Activated CD8-positive, alpha-beta T cell treated with anti-CD3 and anti-CD28 coated beads for 36 hours (primary cell): ENCODE measurements at regions not wholly inside any gene's neighbourhood (a gene's known extent, or its start where the extent isn't known, plus 50 kb on each side); places are given as distances from the start of the nearest gene placed in this dataset.
"Not testable (repeated sequence)": the region's sequence is repeated elsewhere in the genome, so short reads cannot be mapped to it uniquely, and the experiment has no call there.

ENCODE experiments used
- ATAC-seq: fragments of 200-7000 bp; cut with Tn5 transposase; one replicate; pipeline ENCODE4 v1.10.0; 2021; ENCODE audit warnings: mild to moderate bottlenecking, moderate library complexity
- CTCF ChIA-PET: fragments of 350-600 bp; sonication (Branson Sonifier 250); formaldehyde crosslinking; loops from one replicate; lab custom pipeline; 2021; ENCODE audit warnings: antibody characterized with exemption; lab: Charles Lee
- POLR2A ChIA-PET: fragments of 350-600 bp; sonication (Branson Sonifier 250); formaldehyde crosslinking; loops from one replicate; lab custom pipeline; 2021; ENCODE audit warnings: antibody characterized with exemption; lab: Charles Lee
- DNase-seq: peaks from one replicate; pipeline ENCODE4 v3.0.0-alpha.2; 2020
- H3K27ac Mint-ChIP-seq: one replicate; pipeline ENCODE4 v1.8.0; 2021; ENCODE audit warnings: mild to moderate bottlenecking, mixed read lengths
- H3K27me3 Mint-ChIP-seq: one replicate; pipeline ENCODE4 v1.8.0; 2021; ENCODE audit warnings: mixed read lengths
- H3K36me3 Mint-ChIP-seq: one replicate; pipeline ENCODE4 v1.8.0; 2021; ENCODE audit warnings: low read depth, mixed read lengths
- H3K4me1 Mint-ChIP-seq: one replicate; pipeline ENCODE4 v1.8.0; 2021; ENCODE audit warnings: low read depth, mixed read lengths
- H3K4me3 Mint-ChIP-seq: one replicate; pipeline ENCODE4 v1.8.0; 2021; ENCODE audit warnings: mild to moderate bottlenecking, moderate library complexity, mixed read lengths
- H3K9me3 Mint-ChIP-seq: one replicate; pipeline ENCODE4 v1.8.0; 2021; ENCODE audit warnings: mixed read lengths
- intact Hi-C: fragments of 100-400 bp; cut with micrococcal nuclease; formaldehyde crosslinking; loops from one replicate; pipeline ENCODE4 v1.10.0; 2022
- TF ChIP-seq, protein P1 (sequence below): fragments of 200-600 bp; IDR thresholded peaks from one replicate; pipeline ENCODE4 v1.8.0; 2022; ENCODE audit warnings: antibody characterized with exemption, mild to moderate bottlenecking

DNA sequence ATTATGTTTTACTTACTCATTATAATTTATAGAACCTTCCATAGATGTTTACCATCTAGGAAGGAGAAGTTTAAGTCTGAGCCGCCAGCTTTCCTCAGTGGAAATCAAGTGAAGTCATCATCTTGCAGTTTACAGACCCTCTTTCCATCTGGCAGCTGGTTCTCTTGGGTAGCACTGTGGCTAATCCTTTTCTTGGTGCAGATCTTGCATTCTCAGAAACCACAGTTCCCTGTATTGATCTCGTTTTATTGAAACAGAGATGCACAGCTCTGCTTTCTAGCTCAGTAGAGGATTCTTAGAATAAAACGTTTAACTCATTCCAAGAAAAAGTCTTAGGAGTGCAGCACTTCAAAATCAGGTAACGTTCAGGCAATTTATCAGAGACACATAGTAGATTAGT lies 1154.7 kb downstream of the FOXD4L5 start:
- intact Hi-C loops, H3K4me1 Mint-ChIP-seq, H3K36me3 Mint-ChIP-seq, H3K4me3 Mint-ChIP-seq, ATAC-seq, DNase-seq, POLR2A ChIA-PET, H3K27me3 Mint-ChIP-seq, H3K27ac Mint-ChIP-seq, CTCF ChIA-PET: not testable (repeated sequence)
- peaks cover 10% of the 10 kb centered on the region for H3K9me3 Mint-ChIP-seq

DNA sequence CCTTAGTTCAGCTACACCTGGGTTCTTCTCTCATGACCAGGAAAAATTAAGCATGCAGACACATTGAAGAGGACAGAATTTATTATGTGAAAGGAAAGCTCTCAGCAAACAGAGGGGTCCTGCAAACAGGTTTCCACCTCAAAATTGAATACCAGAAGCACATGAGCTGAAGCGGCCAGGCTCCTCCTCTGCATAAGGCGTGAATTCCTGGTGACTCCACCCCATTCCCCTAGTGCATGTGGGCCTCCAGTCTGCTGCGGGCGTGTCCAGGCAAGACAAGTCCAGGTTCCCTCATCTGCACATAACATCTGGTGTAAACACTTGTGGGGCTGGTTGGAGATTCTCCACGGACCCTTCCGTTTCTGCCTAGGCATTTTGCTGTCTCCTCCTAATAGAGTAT lies 1156.4 kb downstream of the FOXD4L5 start:
- H3K4me1 Mint-ChIP-seq = no peaks in the 10 kb centered on the region
- CTCF ChIA-PET = no interaction called here
- intact Hi-C loops = no loop called here

DNA sequence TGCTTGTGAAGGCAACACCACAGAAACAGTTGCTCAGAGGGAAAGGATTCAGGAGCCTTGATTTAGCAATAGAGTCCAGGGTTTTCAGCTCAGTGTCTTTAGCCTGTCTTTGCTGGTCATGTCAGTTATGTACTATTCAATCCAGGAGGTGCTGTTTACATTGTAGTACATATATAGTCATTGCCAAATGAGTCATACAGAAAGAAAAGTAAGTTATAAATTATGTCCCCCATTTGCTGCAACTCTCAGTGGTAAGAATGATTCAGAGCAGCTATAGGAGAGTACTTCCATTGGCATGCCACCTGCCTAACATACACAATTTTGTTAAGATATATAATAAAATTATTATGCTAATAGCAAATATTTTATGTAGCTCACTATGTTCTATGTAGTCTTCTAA lies 1163.4 kb downstream of the FOXD4L5 start:
- POLR2A ChIA-PET, H3K36me3 Mint-ChIP-seq: not testable (repeated sequence)

More for the DNA sequence above, 1156.4 kb downstream of the FOXD4L5 start:
- Mint-ChIP-seq H3K27ac (no peak overlapping the region), H3K27me3 (no peaks in the 10 kb centered on the region), H3K9me3 (peaks cover 10% of the 10 kb centered on the region), H3K36me3 (no peaks in the 10 kb centered on the region), H3K4me3 (no peak overlapping the region)
- TF ChIP-seq, protein P1, sequence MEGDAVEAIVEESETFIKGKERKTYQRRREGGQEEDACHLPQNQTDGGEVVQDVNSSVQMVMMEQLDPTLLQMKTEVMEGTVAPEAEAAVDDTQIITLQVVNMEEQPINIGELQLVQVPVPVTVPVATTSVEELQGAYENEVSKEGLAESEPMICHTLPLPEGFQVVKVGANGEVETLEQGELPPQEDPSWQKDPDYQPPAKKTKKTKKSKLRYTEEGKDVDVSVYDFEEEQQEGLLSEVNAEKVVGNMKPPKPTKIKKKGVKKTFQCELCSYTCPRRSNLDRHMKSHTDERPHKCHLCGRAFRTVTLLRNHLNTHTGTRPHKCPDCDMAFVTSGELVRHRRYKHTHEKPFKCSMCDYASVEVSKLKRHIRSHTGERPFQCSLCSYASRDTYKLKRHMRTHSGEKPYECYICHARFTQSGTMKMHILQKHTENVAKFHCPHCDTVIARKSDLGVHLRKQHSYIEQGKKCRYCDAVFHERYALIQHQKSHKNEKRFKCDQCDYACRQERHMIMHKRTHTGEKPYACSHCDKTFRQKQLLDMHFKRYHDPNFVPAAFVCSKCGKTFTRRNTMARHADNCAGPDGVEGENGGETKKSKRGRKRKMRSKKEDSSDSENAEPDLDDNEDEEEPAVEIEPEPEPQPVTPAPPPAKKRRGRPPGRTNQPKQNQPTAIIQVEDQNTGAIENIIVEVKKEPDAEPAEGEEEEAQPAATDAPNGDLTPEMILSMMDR = no peak
- DNase-seq (no peak), ATAC-seq (no peak)
- POLR2A ChIA-PET = no interaction called here

DNA sequence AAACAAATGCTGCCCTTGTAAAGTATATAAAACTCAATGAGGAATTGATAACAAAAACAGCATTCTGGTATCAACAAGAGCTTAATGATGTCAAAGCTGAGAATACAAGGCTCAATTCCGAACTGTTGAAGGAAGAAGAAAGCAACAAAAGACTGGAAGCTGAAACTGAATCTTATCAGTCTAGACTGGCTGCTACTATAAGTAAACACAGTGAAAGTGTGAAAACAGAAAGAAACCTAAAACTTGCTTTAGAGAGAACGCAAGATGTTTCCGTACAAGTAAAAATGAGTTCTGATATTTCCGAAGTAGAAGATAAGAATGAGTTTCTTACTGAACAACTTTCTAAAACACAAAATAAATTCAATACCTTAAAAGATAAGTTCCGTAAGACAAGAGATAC lies 1167.7 kb downstream of the FOXD4L5 start:
- H3K9me3 Mint-ChIP-seq, intact Hi-C loops, DNase-seq, H3K27ac Mint-ChIP-seq, H3K27me3 Mint-ChIP-seq, H3K36me3 Mint-ChIP-seq, ATAC-seq, CTCF ChIA-PET, H3K4me1 Mint-ChIP-seq, H3K4me3 Mint-ChIP-seq, POLR2A ChIA-PET: not testable (repeated sequence)

More for the DNA sequence above, 1163.4 kb downstream of the FOXD4L5 start:
- H3K4me3 Mint-ChIP-seq, CTCF ChIA-PET, ATAC-seq, intact Hi-C loops, H3K4me1 Mint-ChIP-seq, DNase-seq, H3K27ac Mint-ChIP-seq, H3K27me3 Mint-ChIP-seq: not testable (repeated sequence)
- H3K9me3 Mint-ChIP-seq = peaks cover 16% of the 10 kb centered on the region

DNA sequence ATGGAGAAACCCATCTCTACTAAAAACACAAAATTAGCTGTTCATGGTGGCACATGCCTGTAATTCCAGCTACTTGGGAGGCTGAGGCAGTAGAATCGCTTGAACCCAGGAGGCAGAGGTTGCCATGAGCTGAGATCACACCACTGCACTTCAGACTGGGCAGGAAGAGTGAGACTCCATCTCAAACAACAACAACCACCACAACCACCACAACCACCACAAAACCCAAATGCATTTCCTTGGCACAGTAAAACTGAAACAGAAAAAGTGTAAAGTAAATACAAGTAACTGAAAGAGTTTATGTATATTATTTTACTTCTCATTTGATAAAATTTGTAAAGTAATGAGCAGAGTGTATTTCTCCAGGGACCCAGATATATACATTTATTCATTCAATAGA lies 1177.1 kb downstream of the FOXD4L5 start:
- H3K4me1 Mint-ChIP-seq, CTCF ChIA-PET, H3K36me3 Mint-ChIP-seq, ATAC-seq, H3K9me3 Mint-ChIP-seq, H3K27me3 Mint-ChIP-seq, DNase-seq, H3K4me3 Mint-ChIP-seq, POLR2A ChIA-PET, H3K27ac Mint-ChIP-seq, intact Hi-C loops: not testable (repeated sequence)

DNA sequence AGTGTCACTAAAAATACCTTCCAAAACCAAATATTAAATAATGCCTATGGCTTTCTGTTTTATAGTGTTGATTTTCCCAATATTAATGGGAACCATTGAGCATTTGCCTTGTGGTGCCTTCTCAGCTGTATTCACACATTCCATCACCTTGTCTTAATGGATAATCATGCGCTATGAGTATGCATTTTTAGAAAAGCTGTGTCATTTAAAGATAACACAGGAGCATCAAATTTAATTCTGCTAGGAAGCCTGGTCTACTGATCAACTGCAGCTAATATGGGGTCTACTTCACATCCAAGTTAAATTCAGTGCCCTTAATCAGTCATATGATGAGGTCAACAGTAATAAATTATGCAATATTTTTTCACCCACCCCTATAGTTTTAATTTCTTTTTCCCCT lies 1177.8 kb downstream of the FOXD4L5 start:
- ATAC-seq, POLR2A ChIA-PET, H3K36me3 Mint-ChIP-seq, DNase-seq, H3K27me3 Mint-ChIP-seq, H3K4me1 Mint-ChIP-seq, intact Hi-C loops, CTCF ChIA-PET, H3K4me3 Mint-ChIP-seq, H3K9me3 Mint-ChIP-seq, H3K27ac Mint-ChIP-seq: not testable (repeated sequence)

DNA sequence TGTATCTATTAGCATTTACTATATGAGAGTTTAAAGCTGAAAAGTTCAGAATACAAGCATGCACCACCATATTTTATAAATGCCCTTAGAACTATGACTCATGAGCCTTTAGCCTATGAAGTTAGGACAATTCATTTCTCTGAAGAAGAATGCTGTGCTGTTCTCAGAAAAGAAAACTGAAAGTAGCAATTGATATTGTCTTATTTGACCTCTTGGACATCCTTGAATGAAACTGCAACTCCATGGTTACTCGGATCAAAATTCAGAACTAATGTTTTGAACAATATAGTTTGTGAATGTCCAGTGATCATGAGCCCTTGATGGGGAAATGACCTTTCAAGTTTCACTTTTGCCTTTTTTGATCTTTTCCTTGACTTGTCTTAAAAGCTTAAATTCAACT lies 1179.8 kb downstream of the FOXD4L5 start:
- CTCF ChIA-PET = not testable (repeated sequence)

DNA sequence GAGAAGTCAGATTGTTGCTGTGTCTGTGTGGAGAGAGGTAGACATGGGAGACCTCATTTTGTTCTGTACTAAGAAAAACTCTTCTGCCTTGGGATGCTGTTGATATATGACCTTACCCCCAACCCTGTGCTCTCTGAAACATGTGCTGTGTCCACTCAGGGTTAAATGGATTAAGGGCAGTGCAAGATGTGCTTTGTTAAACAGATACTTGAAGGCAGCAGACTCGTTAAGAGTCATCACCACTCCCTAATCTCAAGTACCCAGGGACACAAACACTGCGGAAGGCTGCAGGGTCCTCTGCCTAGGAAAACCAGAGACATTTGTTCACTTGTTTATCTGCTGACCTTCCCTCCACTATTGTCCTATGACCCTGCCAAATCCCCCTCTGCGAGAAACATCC lies 1183.5 kb downstream of the FOXD4L5 start:
- intact Hi-C loops, H3K27ac Mint-ChIP-seq, H3K27me3 Mint-ChIP-seq, DNase-seq, POLR2A ChIA-PET, ATAC-seq, H3K4me1 Mint-ChIP-seq, H3K4me3 Mint-ChIP-seq, H3K9me3 Mint-ChIP-seq, CTCF ChIA-PET, H3K36me3 Mint-ChIP-seq: not testable (repeated sequence)

More for the DNA sequence above, 1179.8 kb downstream of the FOXD4L5 start:
- H3K36me3 Mint-ChIP-seq, H3K4me3 Mint-ChIP-seq, H3K4me1 Mint-ChIP-seq, H3K27me3 Mint-ChIP-seq, H3K27ac Mint-ChIP-seq, POLR2A ChIA-PET, ATAC-seq, H3K9me3 Mint-ChIP-seq, intact Hi-C loops, DNase-seq: not testable (repeated sequence)

DNA sequence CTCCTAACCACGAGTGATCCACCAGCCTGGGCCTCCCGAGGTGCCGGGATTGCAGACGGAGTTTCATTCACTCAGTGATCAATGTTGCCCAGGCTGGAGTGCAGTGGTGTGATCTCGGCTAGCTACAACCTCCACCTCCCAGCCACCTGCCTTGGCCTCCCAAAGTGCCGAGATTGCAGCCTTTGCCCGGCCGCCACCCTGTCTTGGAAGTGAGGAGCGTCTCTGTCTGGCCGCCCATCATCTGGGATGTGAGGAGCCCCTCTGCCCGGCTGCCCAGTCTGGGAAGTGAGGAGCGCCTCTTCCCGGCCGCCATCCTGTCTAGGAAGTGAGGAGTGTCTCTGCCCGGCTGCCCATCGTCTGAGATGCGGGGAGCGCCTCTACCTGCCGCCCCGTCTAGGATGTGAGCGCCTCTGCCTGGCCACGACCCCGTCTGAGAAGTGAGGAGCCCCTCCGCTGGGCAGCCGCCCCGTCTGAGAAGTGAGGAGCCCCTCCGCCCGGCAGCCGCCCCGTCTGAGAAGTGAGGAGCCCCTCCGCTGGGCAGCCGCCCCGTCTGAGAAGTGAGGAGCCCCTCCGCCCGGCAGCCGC lies 1184.3 kb downstream of the FOXD4L5 start:
- H3K27me3 Mint-ChIP-seq, H3K9me3 Mint-ChIP-seq, H3K4me3 Mint-ChIP-seq, H3K4me1 Mint-ChIP-seq, intact Hi-C loops, CTCF ChIA-PET, DNase-seq, ATAC-seq, POLR2A ChIA-PET, H3K27ac Mint-ChIP-seq, H3K36me3 Mint-ChIP-seq: not testable (repeated sequence)

DNA sequence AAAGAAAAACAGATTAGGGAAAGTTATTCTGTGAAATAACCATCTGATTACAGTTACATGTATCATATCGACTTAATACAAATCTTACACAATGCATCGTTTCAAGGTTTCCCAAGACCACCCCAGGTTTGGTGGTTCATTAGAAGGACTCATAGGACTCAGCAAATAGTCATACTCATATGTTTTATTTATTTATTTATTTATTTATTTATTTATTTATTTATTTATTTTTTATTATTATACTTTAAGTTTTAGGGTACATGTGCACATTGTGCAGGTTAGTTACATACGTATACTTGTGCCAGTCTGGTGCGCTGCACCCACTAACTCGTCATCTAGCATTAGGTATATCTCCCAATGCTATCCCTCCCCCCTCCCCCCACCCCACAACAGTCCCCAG lies 1199.0 kb downstream of the FOXD4L5 start:
- POLR2A ChIA-PET, DNase-seq, H3K36me3 Mint-ChIP-seq, intact Hi-C loops, ATAC-seq, H3K4me3 Mint-ChIP-seq, CTCF ChIA-PET, H3K4me1 Mint-ChIP-seq, H3K9me3 Mint-ChIP-seq, H3K27ac Mint-ChIP-seq, H3K27me3 Mint-ChIP-seq: not testable (repeated sequence)

DNA sequence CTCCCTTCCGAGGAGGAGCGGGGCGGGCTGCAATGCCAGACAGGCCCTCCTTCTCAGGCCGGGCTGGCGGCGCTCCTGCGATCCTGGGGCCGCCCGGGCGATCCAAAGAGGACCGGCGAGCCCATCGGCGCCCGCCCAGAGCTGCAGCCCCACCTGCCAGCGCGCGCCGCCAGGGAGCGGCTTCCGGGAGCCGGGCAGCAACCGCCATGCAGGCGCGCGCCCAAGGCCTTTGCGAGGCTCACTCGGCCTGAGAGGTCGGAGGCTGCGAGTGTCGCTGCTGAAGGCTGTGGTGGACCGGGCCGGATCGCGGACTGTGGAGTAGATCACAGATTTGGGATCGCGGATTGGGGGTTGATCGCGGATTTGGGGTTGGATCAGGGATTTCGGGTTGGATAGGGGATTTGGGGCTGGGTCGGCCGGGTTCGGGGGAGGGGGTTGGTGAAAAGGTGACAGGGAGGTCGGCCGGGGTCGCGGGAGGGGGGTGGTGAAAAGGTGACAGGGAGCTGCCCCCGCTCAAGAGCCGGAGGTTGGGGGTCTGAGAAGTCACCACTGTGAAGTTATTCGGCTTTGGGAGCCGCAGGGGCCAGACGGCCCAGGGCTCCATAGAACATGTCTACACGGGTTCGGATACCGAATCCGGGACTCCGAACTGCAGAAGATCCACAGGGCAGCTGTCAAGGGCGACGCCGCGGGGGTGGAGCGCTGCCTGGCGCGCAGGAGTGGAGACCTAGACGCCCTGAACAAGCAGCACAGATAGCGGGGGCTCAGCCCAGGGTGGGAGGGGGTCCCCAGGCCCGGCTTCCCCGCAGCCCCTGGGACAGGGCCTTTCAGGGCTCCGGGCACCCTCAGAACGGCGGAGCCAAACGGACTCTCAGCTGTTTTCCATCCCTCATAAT lies 1213.4 kb downstream of the FOXD4L5 start:
- DNase-seq, H3K27ac Mint-ChIP-seq, ATAC-seq, H3K27me3 Mint-ChIP-seq, H3K36me3 Mint-ChIP-seq, H3K4me1 Mint-ChIP-seq, H3K9me3 Mint-ChIP-seq, intact Hi-C loops, H3K4me3 Mint-ChIP-seq, CTCF ChIA-PET, POLR2A ChIA-PET: not testable (repeated sequence)
